ENCODE measurements at regions not wholly inside any gene's neighbourhood (a gene's known extent, or its start where the extent isn't known, plus 50 kb on each side); places are given as distances from the start of the nearest gene placed in this dataset.

DNA sequence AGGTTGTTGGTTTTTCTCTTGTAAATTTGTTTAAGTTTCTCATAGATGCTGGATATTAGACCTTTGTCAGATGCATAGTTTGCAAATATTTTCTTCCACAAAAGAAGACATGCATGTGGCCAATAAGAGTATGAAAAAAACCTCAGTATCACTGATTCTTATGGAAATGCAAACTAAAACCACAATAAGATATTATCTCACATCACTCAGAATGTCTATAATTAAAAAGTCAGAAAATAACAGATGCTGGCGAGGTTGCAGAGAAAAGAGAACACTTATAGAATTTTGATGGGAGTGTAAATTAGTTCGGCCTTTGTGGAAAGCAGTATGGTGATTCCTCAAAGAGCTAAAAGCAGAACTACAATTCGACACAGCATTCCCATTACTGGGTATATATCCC, 1355.6 kb downstream of the FAM133A start:
- DNase-seq (ENCODE audit: low read depth) = no peak
- TF ChIP-seq, protein P1, sequence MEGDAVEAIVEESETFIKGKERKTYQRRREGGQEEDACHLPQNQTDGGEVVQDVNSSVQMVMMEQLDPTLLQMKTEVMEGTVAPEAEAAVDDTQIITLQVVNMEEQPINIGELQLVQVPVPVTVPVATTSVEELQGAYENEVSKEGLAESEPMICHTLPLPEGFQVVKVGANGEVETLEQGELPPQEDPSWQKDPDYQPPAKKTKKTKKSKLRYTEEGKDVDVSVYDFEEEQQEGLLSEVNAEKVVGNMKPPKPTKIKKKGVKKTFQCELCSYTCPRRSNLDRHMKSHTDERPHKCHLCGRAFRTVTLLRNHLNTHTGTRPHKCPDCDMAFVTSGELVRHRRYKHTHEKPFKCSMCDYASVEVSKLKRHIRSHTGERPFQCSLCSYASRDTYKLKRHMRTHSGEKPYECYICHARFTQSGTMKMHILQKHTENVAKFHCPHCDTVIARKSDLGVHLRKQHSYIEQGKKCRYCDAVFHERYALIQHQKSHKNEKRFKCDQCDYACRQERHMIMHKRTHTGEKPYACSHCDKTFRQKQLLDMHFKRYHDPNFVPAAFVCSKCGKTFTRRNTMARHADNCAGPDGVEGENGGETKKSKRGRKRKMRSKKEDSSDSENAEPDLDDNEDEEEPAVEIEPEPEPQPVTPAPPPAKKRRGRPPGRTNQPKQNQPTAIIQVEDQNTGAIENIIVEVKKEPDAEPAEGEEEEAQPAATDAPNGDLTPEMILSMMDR (IDR thresholded peaks at IDR 0.05; ENCODE audit: insufficient read depth, low read depth, low read length, missing control alignments) = no peak
- no peak overlapping the region for H3K4me3 ChIP-seq (ENCODE audit: low read depth, low read length)

DNA sequence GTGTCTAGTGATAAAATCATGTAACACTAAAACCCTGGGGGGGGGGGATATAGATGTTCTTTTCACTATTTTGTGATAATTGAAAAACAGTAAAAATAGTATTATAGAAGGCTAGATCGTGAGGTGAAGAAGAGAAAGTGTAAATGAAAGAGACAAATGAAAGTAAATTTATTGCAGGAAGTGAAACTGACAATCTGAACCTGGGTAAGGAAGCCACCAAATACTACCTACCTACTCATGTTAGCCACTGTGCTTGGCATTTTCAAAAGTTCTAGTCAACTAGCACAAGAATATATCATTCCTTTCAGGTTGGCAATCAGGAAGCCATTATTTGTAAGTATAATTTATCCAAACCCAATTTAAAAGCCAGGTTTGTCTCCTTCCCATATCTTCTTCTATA, 1366.1 kb downstream of the FAM133A start:
- H3K4me3 ChIP-seq (ENCODE audit: low read depth, low read length) = no peak overlapping the region
- DNase-seq (ENCODE audit: low read depth) = no peak
- TF ChIP-seq, protein P1 (IDR thresholded peaks at IDR 0.05; ENCODE audit: insufficient read depth, low read depth, low read length, missing control alignments) = no peak

DNA sequence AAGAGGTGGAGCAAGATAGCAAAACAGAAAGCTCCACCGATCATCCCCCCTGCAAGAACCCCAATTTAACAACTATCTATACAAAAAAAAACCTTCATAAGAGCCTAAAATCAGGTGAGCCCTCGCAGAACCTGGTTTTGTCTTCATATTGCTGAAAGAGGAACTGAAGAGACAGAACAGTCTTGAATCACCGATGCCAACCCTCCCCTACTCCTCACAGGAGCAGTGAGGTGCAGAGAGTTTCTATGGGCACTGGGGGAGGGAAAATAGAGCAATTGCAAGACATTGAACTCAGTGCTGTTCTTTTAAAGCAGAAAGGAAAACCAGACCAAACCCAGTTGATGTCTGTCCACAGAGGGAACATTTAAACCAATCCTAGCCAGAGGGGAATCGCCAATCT, 1370.3 kb downstream of the FAM133A start:
- no peak for DNase-seq (ENCODE audit: low read depth)
- TF ChIP-seq, protein P1 (IDR thresholded peaks at IDR 0.05; ENCODE audit: insufficient read depth, low read depth, low read length, missing control alignments) = no peak
- H3K4me3 ChIP-seq (ENCODE audit: low read depth, low read length) = no peak overlapping the region

DNA sequence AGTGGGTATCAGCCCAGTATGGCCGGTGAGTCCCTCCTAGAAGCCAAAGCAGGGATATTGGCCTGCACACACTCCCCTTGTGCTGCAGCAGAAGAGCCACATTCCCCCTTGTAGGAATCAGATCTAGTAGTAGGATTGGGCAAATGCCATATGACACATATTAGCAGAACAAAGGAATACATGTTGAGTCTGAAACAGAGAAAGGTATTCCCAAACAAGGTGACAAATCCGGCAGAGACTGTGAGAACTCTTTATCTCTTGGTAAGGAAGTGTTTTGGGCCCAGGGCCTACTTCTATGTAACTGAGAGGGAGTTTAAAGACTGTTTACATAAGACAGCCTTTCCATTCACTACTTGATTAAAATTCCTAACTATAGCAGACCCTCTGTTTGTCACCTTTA, 1382.0 kb downstream of the FAM133A start:
- TF ChIP-seq, protein P1 (IDR thresholded peaks at IDR 0.05; ENCODE audit: insufficient read depth, low read depth, low read length, missing control alignments) = no peak
- no peak overlapping the region for H3K4me3 ChIP-seq (ENCODE audit: low read depth, low read length)
- no peak for DNase-seq (ENCODE audit: low read depth)

DNA sequence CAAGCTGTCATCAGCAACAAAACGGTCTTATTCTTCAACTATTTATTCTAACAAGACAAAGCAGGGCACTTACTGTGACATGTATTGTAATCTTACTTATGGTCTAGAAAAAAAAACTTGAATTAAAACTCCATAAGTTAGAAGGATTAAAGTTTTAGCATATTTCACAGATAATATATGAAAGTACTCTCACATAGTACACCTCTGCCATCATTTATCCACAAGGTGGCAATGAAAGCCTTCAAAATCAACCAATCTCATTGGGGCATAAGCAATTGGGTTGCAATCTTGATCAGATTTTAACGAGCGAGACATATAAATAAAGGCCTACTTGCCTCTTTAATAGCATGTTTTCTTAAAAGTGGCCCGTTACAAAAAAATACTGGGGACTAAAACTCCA, 1382.9 kb downstream of the FAM133A start:
- DNase-seq (ENCODE audit: low read depth) = no peak
- TF ChIP-seq, protein P1 (IDR thresholded peaks at IDR 0.05; ENCODE audit: insufficient read depth, low read depth, low read length, missing control alignments) = no peak
- no peak overlapping the region for H3K4me3 ChIP-seq (ENCODE audit: low read depth, low read length)

DNA sequence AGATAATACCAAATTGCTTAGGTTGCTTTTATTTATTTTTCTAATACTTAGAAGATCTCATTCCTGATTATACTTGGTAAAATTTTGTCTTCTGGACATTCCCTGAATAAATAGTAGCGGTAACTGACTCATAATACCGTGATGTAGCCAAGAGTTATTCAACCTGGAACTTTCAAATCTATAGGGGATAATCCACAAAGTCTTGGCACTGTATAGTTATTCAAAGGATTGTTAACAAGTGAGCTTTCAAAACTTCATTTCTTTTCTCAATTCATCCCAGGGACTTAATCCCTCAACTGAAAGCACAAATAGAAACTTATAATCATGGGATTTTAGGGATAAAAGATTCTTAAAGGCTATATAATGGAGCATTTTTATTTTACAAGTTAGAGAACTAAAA, 1383.3 kb downstream of the FAM133A start:
- H3K4me3 ChIP-seq (ENCODE audit: low read depth, low read length) = no peak overlapping the region
- DNase-seq (ENCODE audit: low read depth) = no peak
- TF ChIP-seq, protein P1 (IDR thresholded peaks at IDR 0.05; ENCODE audit: insufficient read depth, low read depth, low read length, missing control alignments) = no peak

DNA sequence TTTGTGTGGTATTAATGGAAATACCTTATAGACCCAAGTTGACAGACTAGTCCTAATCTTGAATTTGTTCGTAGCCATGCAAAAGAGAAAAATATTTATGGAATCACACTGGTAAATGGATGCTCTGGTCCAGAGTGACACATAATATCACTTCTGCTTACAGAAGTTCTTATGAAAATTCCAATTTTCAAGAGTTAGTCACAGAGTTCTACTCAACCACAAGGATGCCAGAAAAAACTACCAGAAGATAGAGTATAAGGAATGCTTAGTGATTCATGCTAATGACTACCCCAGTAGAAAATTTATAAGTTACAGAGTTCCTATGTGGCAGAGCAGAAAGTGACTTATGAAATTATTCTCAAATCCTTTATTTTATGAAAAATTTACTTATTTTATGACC, 1384.8 kb downstream of the FAM133A start:
- TF ChIP-seq, protein P1 (IDR thresholded peaks at IDR 0.05; ENCODE audit: insufficient read depth, low read depth, low read length, missing control alignments) = no peak
- DNase-seq (ENCODE audit: low read depth) = no peak
- no peak overlapping the region for H3K4me3 ChIP-seq (ENCODE audit: low read depth, low read length)

All from GM12865 (cell line).